ENCODE measurements at regions not wholly inside any gene's neighbourhood (a gene's known extent, or its start where the extent isn't known, plus 50 kb on each side); places are given as distances from the start of the nearest gene placed in this dataset.
"Not testable (repeated sequence)": the region's sequence is repeated elsewhere in the genome, so short reads cannot be mapped to it uniquely, and the experiment has no call there.

DNA sequence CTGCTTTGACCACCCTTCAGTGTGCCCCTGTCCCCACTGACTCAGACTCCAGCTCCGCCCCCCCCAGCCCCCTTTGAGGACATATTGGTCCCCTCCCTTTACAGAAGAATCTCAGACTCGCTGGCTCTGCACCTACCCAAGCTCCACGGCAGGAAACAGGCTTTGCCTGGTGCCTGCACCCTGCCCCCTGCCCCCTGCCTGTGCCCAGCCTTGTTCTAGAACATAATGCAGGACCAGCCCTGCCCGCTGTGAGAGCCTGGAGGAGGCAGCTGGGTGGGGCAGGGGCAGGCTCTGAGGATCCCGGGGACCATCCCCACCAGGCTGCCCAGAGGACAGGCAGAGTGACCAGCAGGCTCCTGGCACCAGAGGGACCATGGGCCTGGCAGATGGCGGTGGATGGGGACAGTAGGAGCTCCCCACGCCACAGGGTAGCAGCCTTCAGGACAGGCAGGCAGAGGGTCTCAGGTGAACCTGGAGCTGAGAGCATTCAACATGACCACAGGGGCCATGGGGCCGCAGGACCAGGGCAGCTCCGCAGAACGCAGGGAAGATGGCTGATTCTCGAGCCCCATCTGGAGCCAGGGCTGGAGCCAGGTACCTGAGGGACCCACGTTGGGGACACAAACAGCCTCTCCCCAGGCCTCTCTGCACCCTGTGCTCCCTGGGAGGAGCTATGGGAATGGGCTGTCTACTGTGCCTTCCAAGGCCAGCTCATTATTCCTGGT lies 165.0 kb upstream of the FOXD4L5 start:
- H3K4me1 ChIP-seq, ATAC-seq, H3K27ac ChIP-seq, H3K9me3 ChIP-seq, H3K36me3 ChIP-seq, H3K4me3 ChIP-seq: not testable (repeated sequence)
- WGBS, 2 donors (ENCODE audit: low coverage in 1 of 2): no CpG with 5 or more reads among the region's 12 CpGs
- H3K27me3 ChIP-seq: peaks cover 12% of the 10 kb centered on the region

DNA sequence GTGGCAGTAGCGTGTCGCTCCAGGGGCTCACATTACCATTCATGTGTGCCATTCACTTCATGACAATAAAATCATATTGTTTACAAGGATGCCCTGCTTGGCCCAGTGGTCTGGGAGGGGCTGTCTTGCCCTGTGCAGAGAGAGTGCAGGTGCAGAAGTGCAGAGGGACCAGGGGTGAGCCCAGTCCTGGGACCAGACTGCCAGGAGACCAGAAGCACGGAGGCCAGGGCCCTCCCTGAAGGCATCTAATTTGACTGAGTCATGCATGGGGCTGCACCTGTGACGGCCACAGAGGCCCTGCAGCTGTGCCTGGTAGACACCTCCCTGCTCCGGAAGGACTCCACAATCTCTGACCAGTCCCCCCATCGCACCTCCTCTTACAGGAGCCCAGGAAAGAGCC lies 164.4 kb upstream of the FOXD4L5 start:
- 89 to 100% methylated on average over 3 of the region's 6 CpGs for WGBS, 2 donors (ENCODE audit: low coverage in 1 of 2)
- TF ChIP-seq POLR2A (IDR thresholded peaks at IDR 0.05) (no peak), POLR2AphosphoS5 (IDR thresholded peaks at IDR 0.05) (no peak), EP300 (IDR thresholded peaks at IDR 0.05) (no peak)
- TF ChIP-seq, protein P1, sequence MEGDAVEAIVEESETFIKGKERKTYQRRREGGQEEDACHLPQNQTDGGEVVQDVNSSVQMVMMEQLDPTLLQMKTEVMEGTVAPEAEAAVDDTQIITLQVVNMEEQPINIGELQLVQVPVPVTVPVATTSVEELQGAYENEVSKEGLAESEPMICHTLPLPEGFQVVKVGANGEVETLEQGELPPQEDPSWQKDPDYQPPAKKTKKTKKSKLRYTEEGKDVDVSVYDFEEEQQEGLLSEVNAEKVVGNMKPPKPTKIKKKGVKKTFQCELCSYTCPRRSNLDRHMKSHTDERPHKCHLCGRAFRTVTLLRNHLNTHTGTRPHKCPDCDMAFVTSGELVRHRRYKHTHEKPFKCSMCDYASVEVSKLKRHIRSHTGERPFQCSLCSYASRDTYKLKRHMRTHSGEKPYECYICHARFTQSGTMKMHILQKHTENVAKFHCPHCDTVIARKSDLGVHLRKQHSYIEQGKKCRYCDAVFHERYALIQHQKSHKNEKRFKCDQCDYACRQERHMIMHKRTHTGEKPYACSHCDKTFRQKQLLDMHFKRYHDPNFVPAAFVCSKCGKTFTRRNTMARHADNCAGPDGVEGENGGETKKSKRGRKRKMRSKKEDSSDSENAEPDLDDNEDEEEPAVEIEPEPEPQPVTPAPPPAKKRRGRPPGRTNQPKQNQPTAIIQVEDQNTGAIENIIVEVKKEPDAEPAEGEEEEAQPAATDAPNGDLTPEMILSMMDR (IDR thresholded peaks at IDR 0.05): no peak
- no peaks in the 10 kb centered on the region for H3K4me1 ChIP-seq
- no peak overlapping the region for H3K27ac ChIP-seq
- H3K36me3 ChIP-seq: no peaks in the 10 kb centered on the region
- H3K9me3 ChIP-seq: no peaks in the 10 kb centered on the region
- peaks cover 12% of the 10 kb centered on the region for H3K27me3 ChIP-seq
- no peak overlapping the region for H3K4me3 ChIP-seq
- ATAC-seq: no peak

DNA sequence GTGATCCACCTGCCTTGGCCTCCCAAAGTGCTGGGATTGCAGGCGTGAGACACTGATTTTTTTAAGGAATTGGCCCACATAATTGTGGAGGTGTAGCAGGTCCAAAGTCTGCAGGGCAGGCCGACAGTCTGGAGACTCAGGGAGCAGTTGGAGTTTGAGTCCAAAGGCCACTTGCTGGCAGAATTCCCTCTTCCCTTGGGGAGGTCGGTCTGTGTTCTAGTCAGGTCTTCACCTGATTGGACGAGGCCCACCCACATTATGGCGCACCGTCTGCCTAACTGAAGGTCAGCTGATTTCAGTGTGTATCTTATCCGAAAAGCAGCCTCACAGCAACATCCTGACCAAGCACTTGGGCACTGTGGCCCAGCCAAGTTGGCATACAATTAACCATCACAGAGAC lies 162.1 kb upstream of the FOXD4L5 start:
- not testable (repeated sequence) for H3K9me3 ChIP-seq, H3K4me3 ChIP-seq, H3K4me1 ChIP-seq, H3K27ac ChIP-seq, ATAC-seq, H3K36me3 ChIP-seq
- WGBS, 2 donors (ENCODE audit: low coverage in 1 of 2): 60 to 71% methylated on average over 1 to 2 of the region's 7 CpGs
- peaks cover 12% of the 10 kb centered on the region for H3K27me3 ChIP-seq

DNA sequence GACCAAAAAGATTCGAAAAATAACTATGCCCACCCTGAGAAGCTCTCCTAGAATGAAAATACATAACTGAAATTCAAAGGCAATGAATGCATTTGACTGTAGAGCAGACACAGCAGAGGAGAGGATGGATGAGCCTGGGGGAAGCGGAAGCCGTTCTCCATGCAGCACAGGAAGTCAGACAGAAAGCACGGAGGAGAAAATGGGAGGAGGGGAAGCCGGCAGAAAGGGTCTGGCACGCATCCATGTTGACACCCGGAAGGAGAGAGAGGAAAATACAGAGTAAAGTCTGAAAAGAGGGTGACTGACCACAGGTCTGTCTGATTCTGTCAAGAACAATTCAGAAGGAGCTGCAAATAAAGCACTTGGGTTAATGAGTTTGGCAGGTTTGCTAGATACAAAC lies 161.0 kb upstream of the FOXD4L5 start:
- H3K4me3 ChIP-seq, H3K4me1 ChIP-seq, ATAC-seq, H3K27ac ChIP-seq, H3K9me3 ChIP-seq, H3K36me3 ChIP-seq: not testable (repeated sequence)
- peaks cover 12% of the 10 kb centered on the region for H3K27me3 ChIP-seq
- WGBS, 2 donors (ENCODE audit: low coverage in 1 of 2): 78 to 86% methylated on average over 1 to 7 of the region's 7 CpGs

DNA sequence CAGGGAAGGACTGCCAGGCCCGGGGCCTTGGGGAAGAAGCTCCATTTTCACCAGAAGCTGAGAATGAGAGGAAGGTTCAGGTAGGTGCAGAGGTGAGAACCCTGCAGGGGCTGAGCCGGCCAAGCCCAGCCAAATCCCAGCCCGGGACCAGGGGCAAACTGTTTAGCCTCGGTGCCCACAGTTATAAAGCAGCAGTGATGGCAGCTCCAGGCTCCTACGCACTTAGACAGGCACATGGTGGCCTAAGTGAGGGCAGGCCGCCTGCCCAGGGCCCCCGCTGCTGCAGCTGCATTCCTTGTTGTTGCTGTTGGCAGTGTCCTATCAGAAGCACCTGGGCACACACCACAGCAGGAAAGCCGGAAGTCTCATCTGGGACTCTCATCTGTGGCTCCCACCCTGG lies 159.9 kb upstream of the FOXD4L5 start:
- no peaks in the 10 kb centered on the region for H3K4me1 ChIP-seq
- H3K27me3 ChIP-seq: peaks cover 10% of the 10 kb centered on the region
- 40% methylated on average over 1 of the region's 8 CpGs; no CpG with 5 or more reads in 1 of the 2 donors for WGBS, 2 donors (ENCODE audit: low coverage in 1 of 2)
- no peak overlapping the region for H3K27ac ChIP-seq
- no peak overlapping the region for H3K4me3 ChIP-seq
- H3K9me3 ChIP-seq: no peaks in the 10 kb centered on the region
- H3K36me3 ChIP-seq: no peaks in the 10 kb centered on the region
- no peak for ATAC-seq
- TF ChIP-seq POLR2A (IDR thresholded peaks at IDR 0.05): no peak
- TF ChIP-seq, protein P1 (IDR thresholded peaks at IDR 0.05): no peak

DNA sequence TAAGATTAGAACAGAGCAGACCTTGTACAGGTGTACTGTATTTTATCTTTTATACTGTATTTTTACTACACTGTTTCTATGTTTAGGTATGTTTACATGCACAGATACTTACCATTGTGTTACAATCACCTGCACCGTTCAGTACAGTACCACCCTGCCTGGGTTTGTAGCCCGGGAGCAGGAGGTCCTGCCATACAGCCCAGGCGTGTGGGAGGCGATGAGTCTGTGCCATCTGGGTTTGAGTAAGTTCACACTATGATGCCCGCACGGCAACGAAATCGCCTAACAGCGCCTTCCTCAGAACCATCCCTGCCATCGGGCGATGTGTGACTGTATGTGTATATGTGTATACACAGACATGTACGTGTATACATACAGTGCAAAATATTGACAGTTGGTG lies 157.1 kb upstream of the FOXD4L5 start:
- not testable (repeated sequence) for ATAC-seq, H3K4me3 ChIP-seq, H3K27me3 ChIP-seq, H3K9me3 ChIP-seq, H3K27ac ChIP-seq, H3K36me3 ChIP-seq, H3K4me1 ChIP-seq
- 94% methylated on average over 12 of the region's 12 CpGs; no CpG with 5 or more reads in 1 of the 2 donors for WGBS, 2 donors (ENCODE audit: low coverage in 1 of 2)

DNA sequence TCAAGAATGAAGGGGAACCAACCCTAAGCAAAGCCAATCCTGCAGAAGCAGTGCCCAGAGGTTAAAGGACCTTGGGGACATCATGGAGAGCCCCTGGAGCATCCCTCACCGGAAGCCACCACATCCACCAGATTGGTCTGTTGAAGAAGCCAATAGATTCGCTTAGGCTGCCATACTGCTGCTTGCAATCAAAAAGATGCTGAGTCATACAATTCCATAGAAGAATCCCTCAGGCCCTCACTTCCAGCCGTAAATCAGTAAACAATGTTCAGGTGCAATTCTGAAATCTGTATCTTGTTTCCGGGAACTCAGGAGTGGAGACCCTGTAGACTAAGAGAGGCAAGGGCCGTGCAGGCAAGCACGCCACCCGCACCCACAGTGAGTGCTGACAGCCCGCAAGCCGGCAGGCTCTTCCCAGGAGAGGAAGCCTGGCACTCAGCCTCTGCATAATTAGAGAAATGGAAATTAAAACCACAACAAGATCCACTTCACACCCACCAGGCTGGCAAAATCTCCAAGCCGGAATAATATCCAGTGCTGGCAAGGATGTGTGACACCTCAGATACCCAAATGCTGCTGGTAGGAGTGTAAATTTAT lies 156.4 kb upstream of the FOXD4L5 start:
- 78 to 96% methylated on average over 4 to 5 of the region's 10 CpGs for WGBS, 2 donors (ENCODE audit: low coverage in 1 of 2)
- H3K9me3 ChIP-seq, ATAC-seq, H3K36me3 ChIP-seq, H3K4me1 ChIP-seq, H3K4me3 ChIP-seq, H3K27me3 ChIP-seq, H3K27ac ChIP-seq: not testable (repeated sequence)

All from gastroesophageal sphincter (tissue), 4 donors.